Vagina (tissue), 2 donors: ENCODE measurements at regions not wholly inside any gene's neighbourhood (a gene's known extent, or its start where the extent isn't known, plus 50 kb on each side); places are given as distances from the start of the nearest gene placed in this dataset.

ENCODE experiments used
- DNase-seq, 2 donors: peaks; one replicate each; pipeline ENCODE4 v3.0.0-alpha.2; 2017; ENCODE audit errors: extremely low spot score in 2 of 2
- H3K27ac ChIP-seq: fragments of 200-600 bp; sonication (generic); one replicate; pipeline ENCODE4 v1.5.1; 2019
- H3K27me3 ChIP-seq: fragments of 200-600 bp; sonication (generic); one replicate; pipeline ENCODE4 v1.5.1; 2019
- H3K36me3 ChIP-seq, 2 donors: fragments of 200-600 bp; sonication (generic); one replicate each; pipeline ENCODE4 v1.5.1; 2017 to 2019
- H3K4me1 ChIP-seq: fragments of 200-600 bp; sonication (generic); one replicate; pipeline ENCODE4 v1.5.1; 2019
- H3K4me3 ChIP-seq, 2 donors: fragments of 200-600 bp; sonication (generic); 1 replicate in 1 of 2; 2 replicates in 1 of 2; pipeline ENCODE4 v1.5.1; 2016 to 2019
- H3K9me3 ChIP-seq: fragments of 200-600 bp; sonication (generic); one replicate; pipeline ENCODE4 v1.5.1; 2019
- POLR2A ChIP-seq, 2 donors: fragments of 450-650 bp; IDR thresholded peaks; one replicate each; pipeline ENCODE4 v1.6.1; 2017; ENCODE audit warnings: antibody characterized with exemption in 2 of 2, mild to moderate bottlenecking in 2 of 2, moderate library complexity in 2 of 2
- POLR2AphosphoS5 ChIP-seq, 2 donors: sonication (generic); formaldehyde crosslinking; IDR thresholded peaks; one replicate each; pipeline ENCODE4 v1.9.0; 2017; ENCODE audit warnings: antibody characterized with exemption in 2 of 2, mild to moderate bottlenecking in 2 of 2, low read depth in 1 of 2; ENCODE audit not compliant: insufficient read depth in 1 of 2
- intact Hi-C: fragments of 100-400 bp; cut with DNase I; formaldehyde crosslinking; loops from one replicate; pipeline ENCODE4 v1.15.1; 2023
- TF ChIP-seq, protein P1 (sequence below), 3 experiments: fragments of 450-650 bp in 2 of 3; fragments of 200-600 bp in 1 of 3; sonication (generic) in 1 of 3; IDR thresholded peaks; one replicate each; pipeline ENCODE4 v1.5.1; 2017 to 2019; ENCODE audit warnings: antibody characterized with exemption in 3 of 3, mild to moderate bottlenecking in 2 of 3, moderate library complexity in 2 of 3

GRCh38 chr6:84854811-84855400 is 90.5 kb upstream of the TBX18 start:
- no peak for TF ChIP-seq POLR2AphosphoS5 (IDR thresholded peaks at IDR 0.05; ENCODE audit: insufficient read depth in 1 of 2, low read depth in 1 of 2)
- TF ChIP-seq, protein P1, sequence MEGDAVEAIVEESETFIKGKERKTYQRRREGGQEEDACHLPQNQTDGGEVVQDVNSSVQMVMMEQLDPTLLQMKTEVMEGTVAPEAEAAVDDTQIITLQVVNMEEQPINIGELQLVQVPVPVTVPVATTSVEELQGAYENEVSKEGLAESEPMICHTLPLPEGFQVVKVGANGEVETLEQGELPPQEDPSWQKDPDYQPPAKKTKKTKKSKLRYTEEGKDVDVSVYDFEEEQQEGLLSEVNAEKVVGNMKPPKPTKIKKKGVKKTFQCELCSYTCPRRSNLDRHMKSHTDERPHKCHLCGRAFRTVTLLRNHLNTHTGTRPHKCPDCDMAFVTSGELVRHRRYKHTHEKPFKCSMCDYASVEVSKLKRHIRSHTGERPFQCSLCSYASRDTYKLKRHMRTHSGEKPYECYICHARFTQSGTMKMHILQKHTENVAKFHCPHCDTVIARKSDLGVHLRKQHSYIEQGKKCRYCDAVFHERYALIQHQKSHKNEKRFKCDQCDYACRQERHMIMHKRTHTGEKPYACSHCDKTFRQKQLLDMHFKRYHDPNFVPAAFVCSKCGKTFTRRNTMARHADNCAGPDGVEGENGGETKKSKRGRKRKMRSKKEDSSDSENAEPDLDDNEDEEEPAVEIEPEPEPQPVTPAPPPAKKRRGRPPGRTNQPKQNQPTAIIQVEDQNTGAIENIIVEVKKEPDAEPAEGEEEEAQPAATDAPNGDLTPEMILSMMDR (IDR thresholded peaks at IDR 0.05) = no peak
- no peak for TF ChIP-seq POLR2A (IDR thresholded peaks at IDR 0.05)
- intact Hi-C loops = no loop called here
- Histone ChIP-seq H3K4me3 (no peak overlapping the region), H3K36me3 (no peaks in the 10 kb centered on the region), H3K4me1 (no peaks in the 10 kb centered on the region), H3K27ac (no peak overlapping the region), H3K9me3 (no peaks in the 10 kb centered on the region), H3K27me3 (no peaks in the 10 kb centered on the region)
- no peak for DNase-seq

GRCh38 chr6:84853901-84854300 is 89.5 kb upstream of the TBX18 start:
- H3K4me1 ChIP-seq = no peaks in the 10 kb centered on the region
- H3K27ac ChIP-seq = no peak overlapping the region
- intact Hi-C loops = no loop called here
- no peaks in the 10 kb centered on the region for H3K9me3 ChIP-seq
- DNase-seq = no peak
- H3K27me3 ChIP-seq = no peaks in the 10 kb centered on the region
- no peak overlapping the region for H3K4me3 ChIP-seq
- H3K36me3 ChIP-seq = no peaks in the 10 kb centered on the region
- TF ChIP-seq POLR2AphosphoS5 (IDR thresholded peaks at IDR 0.05; ENCODE audit: insufficient read depth in 1 of 2, low read depth in 1 of 2) = no peak
- TF ChIP-seq POLR2A (IDR thresholded peaks at IDR 0.05) = no peak
- TF ChIP-seq, protein P1 (IDR thresholded peaks at IDR 0.05) = no peak

DNA sequence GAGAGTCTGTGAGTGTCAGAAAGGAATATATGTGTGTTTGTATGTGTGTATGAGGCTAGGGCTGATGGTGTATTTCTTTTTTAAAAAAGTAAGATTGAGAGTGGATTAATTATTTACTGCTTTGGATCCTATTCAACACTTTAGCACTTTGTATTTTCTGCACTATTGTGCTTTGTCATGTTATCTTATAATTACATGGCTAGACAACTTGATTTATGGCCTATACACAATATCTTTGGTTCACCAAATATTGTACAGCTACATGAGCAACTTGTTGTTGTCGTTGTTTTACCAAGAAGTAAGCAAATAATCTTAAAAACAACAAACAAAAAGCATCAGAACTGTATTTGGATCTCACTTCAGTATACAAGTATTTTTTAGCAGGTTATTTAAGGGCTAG is 84.6 kb upstream of the TBX18 start:
- no peaks in the 10 kb centered on the region for H3K9me3 ChIP-seq
- TF ChIP-seq POLR2AphosphoS5 (IDR thresholded peaks at IDR 0.05; ENCODE audit: insufficient read depth in 1 of 2, low read depth in 1 of 2) (no peak), POLR2A (IDR thresholded peaks at IDR 0.05) (no peak)
- TF ChIP-seq, protein P1 (IDR thresholded peaks at IDR 0.05) = no peak
- no peaks in the 10 kb centered on the region for H3K4me1 ChIP-seq
- H3K27ac ChIP-seq = no peak overlapping the region
- no peak overlapping the region for H3K4me3 ChIP-seq
- intact Hi-C loops = no loop called here
- H3K36me3 ChIP-seq = no peaks in the 10 kb centered on the region
- no peak for DNase-seq
- no peaks in the 10 kb centered on the region for H3K27me3 ChIP-seq

- Histone ChIP-seq H3K9me3 (no peaks in the 10 kb centered on the region), H3K4me1 (no peaks in the 10 kb centered on the region), H3K27me3 (no peaks in the 10 kb centered on the region), H3K27ac (no peak overlapping the region), H3K36me3 (no peaks in the 10 kb centered on the region), H3K4me3 (no peak overlapping the region)
- no peak for TF ChIP-seq POLR2A (IDR thresholded peaks at IDR 0.05)
- TF ChIP-seq, protein P1 (IDR thresholded peaks at IDR 0.05) = no peak
- TF ChIP-seq POLR2AphosphoS5 (IDR thresholded peaks at IDR 0.05; ENCODE audit: insufficient read depth in 1 of 2, low read depth in 1 of 2) = no peak
- intact Hi-C loops = no loop called here
- DNase-seq = no peak
Measured at GRCh38 chr6:84847390-84848160, 83.2 kb upstream of the TBX18 start.
